ENCODE measurements at regions not wholly inside any gene's neighbourhood (a gene's known extent, or its start where the extent isn't known, plus 50 kb on each side); places are given as distances from the start of the nearest gene placed in this dataset.
"Not testable (repeated sequence)": the region's sequence is repeated elsewhere in the genome, so short reads cannot be mapped to it uniquely, and the experiment has no call there.

- intact Hi-C loops (cut with micrococcal nuclease); H3K4me3 Mint-ChIP-seq; H3K27ac Mint-ChIP-seq: not testable (repeated sequence)
These were observed 54.7 kb downstream of the OR4M2 start for GRCh38 chr15:22134941-22135566.

GRCh38 chr15:22137572-22137971 is 57.2 kb downstream of the OR4M2 start:
- H3K4me1 ChIP-seq (ENCODE audit: control insufficient read depth, insufficient read depth, low read length); H3K36me3 ChIP-seq (ENCODE audit: control insufficient read depth, insufficient read depth, low read length); H3K4me3 Mint-ChIP-seq; H3K4me3 ChIP-seq (ENCODE audit: low read length); intact Hi-C loops (cut with micrococcal nuclease); H3K27me3 Mint-ChIP-seq (ENCODE audit: low read depth in 2 of 2); ATAC-seq; DNase-seq; H3K9me3 ChIP-seq (ENCODE audit: control insufficient read depth, insufficient read depth, low read length); H3K27me3 ChIP-seq (ENCODE audit: control insufficient read depth, insufficient read depth, low read length); H3K27ac Mint-ChIP-seq; H3K9me3 Mint-ChIP-seq; H3K27ac ChIP-seq (ENCODE audit: low read length); H3K36me3 Mint-ChIP-seq; H3K4me1 Mint-ChIP-seq: not testable (repeated sequence)
- WGBS (ENCODE audit: insufficient coverage), result no CpG with 5 or more reads among the region's 7 CpGs

More at GRCh38 chr15:22134941-22135566, 54.7 kb downstream of the OR4M2 start:
- H3K27ac ChIP-seq (ENCODE audit: low read length); H3K9me3 ChIP-seq (ENCODE audit: control insufficient read depth, insufficient read depth, low read length); H3K36me3 Mint-ChIP-seq; H3K4me3 ChIP-seq (ENCODE audit: low read length); H3K4me1 ChIP-seq (ENCODE audit: control insufficient read depth, insufficient read depth, low read length); DNase-seq; H3K4me1 Mint-ChIP-seq; H3K27me3 Mint-ChIP-seq (ENCODE audit: low read depth in 2 of 2); H3K27me3 ChIP-seq (ENCODE audit: control insufficient read depth, insufficient read depth, low read length); H3K9me3 Mint-ChIP-seq; H3K36me3 ChIP-seq (ENCODE audit: control insufficient read depth, insufficient read depth, low read length): not testable (repeated sequence)
- ATAC-seq, result peak in 2 of 3 donors; percentile 42 to 63
- WGBS (ENCODE audit: insufficient coverage), result no CpG with 5 or more reads among the region's 3 CpGs

- WGBS (ENCODE audit: insufficient coverage), result no CpG with 5 or more reads among the region's 9 CpGs
- H3K4me1 ChIP-seq (ENCODE audit: control insufficient read depth, insufficient read depth, low read length); ATAC-seq; H3K4me3 ChIP-seq (ENCODE audit: low read length); intact Hi-C loops (cut with micrococcal nuclease); H3K4me3 Mint-ChIP-seq; H3K36me3 ChIP-seq (ENCODE audit: control insufficient read depth, insufficient read depth, low read length); H3K27ac ChIP-seq (ENCODE audit: low read length); DNase-seq; H3K9me3 ChIP-seq (ENCODE audit: control insufficient read depth, insufficient read depth, low read length); H3K27me3 ChIP-seq (ENCODE audit: control insufficient read depth, insufficient read depth, low read length); H3K36me3 Mint-ChIP-seq; H3K4me1 Mint-ChIP-seq; H3K27me3 Mint-ChIP-seq (ENCODE audit: low read depth in 2 of 2); H3K9me3 Mint-ChIP-seq; H3K27ac Mint-ChIP-seq: not testable (repeated sequence)
These were observed 60.8 kb downstream of the OR4M2 start for GRCh38 chr15:22141106-22141505.

- H3K4me1 Mint-ChIP-seq; H3K27ac Mint-ChIP-seq; H3K27me3 Mint-ChIP-seq (ENCODE audit: low read depth in 2 of 2); H3K9me3 Mint-ChIP-seq; H3K27me3 ChIP-seq (ENCODE audit: control insufficient read depth, insufficient read depth, low read length); intact Hi-C loops (cut with micrococcal nuclease); DNase-seq; H3K27ac ChIP-seq (ENCODE audit: low read length); H3K4me1 ChIP-seq (ENCODE audit: control insufficient read depth, insufficient read depth, low read length); H3K4me3 Mint-ChIP-seq; H3K36me3 Mint-ChIP-seq; H3K9me3 ChIP-seq (ENCODE audit: control insufficient read depth, insufficient read depth, low read length); H3K4me3 ChIP-seq (ENCODE audit: low read length); H3K36me3 ChIP-seq (ENCODE audit: control insufficient read depth, insufficient read depth, low read length): not testable (repeated sequence)
- no CpG with 5 or more reads among the region's 7 CpGs for WGBS (ENCODE audit: insufficient coverage)
- peak; percentile 86 to 99 (median 99) for ATAC-seq
These were observed 67.8 kb downstream of the OR4M2 start for GRCh38 chr15:22148109-22148508.

- H3K4me3 Mint-ChIP-seq; H3K9me3 ChIP-seq (ENCODE audit: control insufficient read depth, insufficient read depth, low read length); H3K27me3 Mint-ChIP-seq (ENCODE audit: low read depth in 2 of 2); H3K9me3 Mint-ChIP-seq; H3K4me3 ChIP-seq (ENCODE audit: low read length); intact Hi-C loops (cut with micrococcal nuclease); H3K4me1 Mint-ChIP-seq; DNase-seq; H3K27me3 ChIP-seq (ENCODE audit: control insufficient read depth, insufficient read depth, low read length); H3K27ac Mint-ChIP-seq; H3K36me3 ChIP-seq (ENCODE audit: control insufficient read depth, insufficient read depth, low read length); H3K36me3 Mint-ChIP-seq; H3K27ac ChIP-seq (ENCODE audit: low read length); ATAC-seq; H3K4me1 ChIP-seq (ENCODE audit: control insufficient read depth, insufficient read depth, low read length): not testable (repeated sequence)
- no CpG with 5 or more reads among the region's 6 CpGs for WGBS (ENCODE audit: insufficient coverage)
These were observed 77.9 kb downstream of the OR4M2 start for GRCh38 chr15:22158243-22158642.

- H3K36me3 Mint-ChIP-seq; H3K9me3 ChIP-seq (ENCODE audit: control insufficient read depth, insufficient read depth, low read length); H3K4me3 ChIP-seq (ENCODE audit: low read length); H3K4me1 Mint-ChIP-seq; H3K4me1 ChIP-seq (ENCODE audit: control insufficient read depth, insufficient read depth, low read length); H3K27ac ChIP-seq (ENCODE audit: low read length); H3K27me3 Mint-ChIP-seq (ENCODE audit: low read depth in 2 of 2); DNase-seq; H3K27me3 ChIP-seq (ENCODE audit: control insufficient read depth, insufficient read depth, low read length); H3K9me3 Mint-ChIP-seq; H3K36me3 ChIP-seq (ENCODE audit: control insufficient read depth, insufficient read depth, low read length); intact Hi-C loops (cut with micrococcal nuclease); H3K4me3 Mint-ChIP-seq; H3K27ac Mint-ChIP-seq: not testable (repeated sequence)
- ATAC-seq, result peak; percentile 68 to 80 (median 73)
- WGBS (ENCODE audit: insufficient coverage), result no CpG with 5 or more reads among the region's 8 CpGs
These were observed 80.0 kb downstream of the OR4M2 start for GRCh38 chr15:22160283-22160682.

- H3K27me3 Mint-ChIP-seq (ENCODE audit: low read depth in 2 of 2); H3K9me3 Mint-ChIP-seq; H3K4me1 Mint-ChIP-seq; DNase-seq; H3K4me1 ChIP-seq (ENCODE audit: control insufficient read depth, insufficient read depth, low read length); H3K36me3 ChIP-seq (ENCODE audit: control insufficient read depth, insufficient read depth, low read length); H3K27me3 ChIP-seq (ENCODE audit: control insufficient read depth, insufficient read depth, low read length); H3K36me3 Mint-ChIP-seq; intact Hi-C loops (cut with micrococcal nuclease); H3K9me3 ChIP-seq (ENCODE audit: control insufficient read depth, insufficient read depth, low read length); H3K4me3 ChIP-seq (ENCODE audit: low read length); H3K27ac ChIP-seq (ENCODE audit: low read length); H3K4me3 Mint-ChIP-seq; H3K27ac Mint-ChIP-seq: not testable (repeated sequence)
- WGBS (ENCODE audit: insufficient coverage), result no CpG with 5 or more reads among the region's 2 CpGs
- ATAC-seq, result peak; percentile 69 to 85 (median 85)
These were observed 80.4 kb downstream of the OR4M2 start for GRCh38 chr15:22160741-22161140.

- DNase-seq; H3K9me3 Mint-ChIP-seq; H3K4me1 ChIP-seq (ENCODE audit: control insufficient read depth, insufficient read depth, low read length); H3K36me3 Mint-ChIP-seq; H3K27ac ChIP-seq (ENCODE audit: low read length); intact Hi-C loops (cut with micrococcal nuclease); H3K4me3 Mint-ChIP-seq; H3K4me1 Mint-ChIP-seq; H3K27me3 Mint-ChIP-seq (ENCODE audit: low read depth in 2 of 2); H3K27ac Mint-ChIP-seq; H3K27me3 ChIP-seq (ENCODE audit: control insufficient read depth, insufficient read depth, low read length); H3K9me3 ChIP-seq (ENCODE audit: control insufficient read depth, insufficient read depth, low read length); H3K36me3 ChIP-seq (ENCODE audit: control insufficient read depth, insufficient read depth, low read length); H3K4me3 ChIP-seq (ENCODE audit: low read length): not testable (repeated sequence)
- WGBS (ENCODE audit: insufficient coverage), result no CpG with 5 or more reads among the region's 4 CpGs
- ATAC-seq, result peak; percentile 48 to 63 (median 55)
These were observed 81.1 kb downstream of the OR4M2 start for GRCh38 chr15:22161398-22161797.

All from natural killer cell (primary cell).